Liver (tissue), 8 donors: ENCODE measurements at regions not wholly inside any gene's neighbourhood (a gene's known extent, or its start where the extent isn't known, plus 50 kb on each side); places are given as distances from the start of the nearest gene placed in this dataset.
A peak's percentile ranks its signal among the peaks of the same experiment; 100 is the strongest.

ENCODE experiments used
- DNase-seq: peaks from one replicate; pipeline ENCODE4 v3.0.0-alpha.2; 2017; ENCODE audit warnings: low spot score
- H3K27ac ChIP-seq, 2 donors: one replicate each; pipeline ENCODE4 v1.7.0; 2013; ENCODE audit warnings: inconsistent platforms in 2 of 2, low read length in 2 of 2, control low read depth in 1 of 2, low read depth in 1 of 2, mild to moderate bottlenecking in 1 of 2
- H3K27me3 ChIP-seq, 4 donors: one replicate each; pipeline versions ENCODE4 v1.6.1 to v1.7.0; 2013; ENCODE audit warnings: low read length in 3 of 4, inconsistent platforms in 1 of 4, mild to moderate bottlenecking in 1 of 4, moderate library complexity in 1 of 4; ENCODE audit not compliant: control insufficient read depth in 4 of 4, insufficient read depth in 4 of 4
- H3K36me3 ChIP-seq, 4 donors: one replicate each; pipeline versions ENCODE4 v1.6.1 to v1.7.0; 2013; ENCODE audit warnings: low read length in 3 of 4, mild to moderate bottlenecking in 3 of 4, low read depth in 1 of 4, moderate library complexity in 1 of 4; ENCODE audit not compliant: control insufficient read depth in 4 of 4, insufficient read depth in 3 of 4
- H3K4me1 ChIP-seq, 4 donors: one replicate each; pipeline versions ENCODE4 v1.6.1 to v1.7.0; 2013; ENCODE audit warnings: low read length in 3 of 4, mild to moderate bottlenecking in 3 of 4, moderate library complexity in 1 of 4; ENCODE audit not compliant: control insufficient read depth in 4 of 4, insufficient read depth in 4 of 4
- H3K4me3 ChIP-seq, 3 donors: one replicate each; pipeline versions ENCODE4 v1.6.1 to v1.7.0; 2013; ENCODE audit warnings: low read length in 3 of 3, control low read depth in 1 of 3, low read depth in 1 of 3, mild to moderate bottlenecking in 1 of 3
- H3K9ac ChIP-seq, 2 donors: one replicate each; pipeline ENCODE4 v1.7.0; 2013; ENCODE audit warnings: low read length in 2 of 2, mild to moderate bottlenecking in 2 of 2, moderate library complexity in 2 of 2, control low read depth in 1 of 2, low read depth in 1 of 2
- H3K9me3 ChIP-seq, 4 donors: one replicate each; pipeline versions ENCODE4 v1.6.1 to v1.7.0; 2013; ENCODE audit warnings: low read length in 3 of 4; ENCODE audit not compliant: control insufficient read depth in 4 of 4
- ATF3 ChIP-seq: IDR thresholded peaks from 2 replicates; pipeline ENCODE4 v1.6.1; 2016; ENCODE audit warnings: antibody characterized with exemption
- GABPA ChIP-seq, 2 donors: IDR thresholded peaks in 1 of 2; conservative IDR thresholded peaks in 1 of 2; 2 replicates each; pipeline ENCODE4 v1.6.1; 2016; ENCODE audit warnings: antibody characterized with exemption in 2 of 2, mild to moderate bottlenecking in 1 of 2, moderate library complexity in 1 of 2
- HNF4G ChIP-seq: IDR thresholded peaks from 2 replicates; pipeline ENCODE4 v1.6.1; 2016; ENCODE audit warnings: antibody characterized with exemption
- MAX ChIP-seq: IDR thresholded peaks from 2 replicates; pipeline ENCODE4 v1.6.1; 2016; ENCODE audit warnings: antibody characterized with exemption
- NR2F2 ChIP-seq: IDR thresholded peaks from 2 replicates; pipeline ENCODE4 v1.6.1; 2016; ENCODE audit warnings: antibody characterized with exemption
- RAD21 ChIP-seq, 2 donors: IDR thresholded peaks; 2 replicates each; pipeline ENCODE4 v1.6.1; 2016; ENCODE audit warnings: antibody characterized with exemption in 2 of 2, mild to moderate bottlenecking in 2 of 2
- SP1 ChIP-seq: IDR thresholded peaks from 2 replicates; pipeline ENCODE4 v1.6.1; 2018; ENCODE audit warnings: antibody characterized with exemption, mild to moderate bottlenecking
- TAF1 ChIP-seq: conservative IDR thresholded peaks from 2 replicates; pipeline ENCODE4 v1.6.1; 2016; ENCODE audit warnings: antibody characterized with exemption, mild to moderate bottlenecking
- YY1 ChIP-seq: IDR thresholded peaks from 2 replicates; pipeline ENCODE4 v1.6.1; 2016; ENCODE audit warnings: antibody characterized with exemption, mild to moderate bottlenecking
- WGBS: extraction: QIAGEN DNeasy Blood & Tissue Kit; methylation state at CpG from one replicate; pipeline ENCODE4 v1.1.7; 2013; 5-methylcytosine and 5-hydroxymethylcytosine counted together
- TF ChIP-seq, protein P1 (sequence below): IDR thresholded peaks from 2 replicates; pipeline ENCODE4 v1.6.1; 2016; ENCODE audit warnings: antibody characterized with exemption, mild to moderate bottlenecking
- TF ChIP-seq, protein P2 (sequence below): IDR thresholded peaks from 2 replicates; pipeline ENCODE4 v1.6.1; 2016; ENCODE audit warnings: antibody characterized with exemption
- TF ChIP-seq, protein P3 (sequence below): fragments of 150-350 bp; IDR thresholded peaks from 2 replicates; pipeline ENCODE4 v1.5.1; 2017; ENCODE audit warnings: improper control_type of control experiment, low read depth, low read length; ENCODE audit not compliant: missing input control
- donor health status: healthy.
- donor health status: healthy.
- donor health status: healthy.
- donor health status: healthy.
- donor health status: healthy.

DNA sequence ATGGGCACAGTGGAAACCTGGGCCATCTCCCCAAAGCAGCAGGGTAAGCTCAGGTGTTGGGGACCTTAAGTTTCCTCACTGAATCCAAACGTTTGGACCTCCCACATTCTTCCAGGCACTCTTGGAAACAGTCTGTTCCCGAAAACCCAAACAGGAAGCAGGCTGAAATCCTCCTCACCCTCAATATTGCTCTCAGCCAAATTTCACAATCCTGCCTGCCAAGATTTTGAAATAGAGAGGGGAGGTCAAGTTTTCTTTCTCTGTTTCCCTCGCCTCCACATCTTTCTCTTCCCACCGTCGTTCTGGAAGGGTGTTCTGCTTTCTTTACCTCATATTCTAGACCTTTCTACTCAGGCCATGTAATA, 392.0 kb upstream of the SASH1 start:
- 61% methylated on average over 5 of the region's 5 CpGs for WGBS
- H3K4me1 ChIP-seq = no peaks in the 10 kb centered on the region
- TF ChIP-seq HNF4G (no peak), NR2F2 (peak; percentile 68), SP1 (peak; percentile 16), RAD21 (IDR thresholded peaks at IDR 0.05) (peak in 1 of 2 donors; percentile 9)
- no peak for DNase-seq
- H3K27me3 ChIP-seq = no peaks in the 10 kb centered on the region
- peak overlapping the region in 1 of 2 donors; percentile 30 for H3K27ac ChIP-seq
- H3K4me3 ChIP-seq = no peak overlapping the region
- H3K9me3 ChIP-seq = no peaks in the 10 kb centered on the region
- no peak overlapping the region for H3K9ac ChIP-seq
- H3K36me3 ChIP-seq = no peaks in the 10 kb centered on the region

DNA sequence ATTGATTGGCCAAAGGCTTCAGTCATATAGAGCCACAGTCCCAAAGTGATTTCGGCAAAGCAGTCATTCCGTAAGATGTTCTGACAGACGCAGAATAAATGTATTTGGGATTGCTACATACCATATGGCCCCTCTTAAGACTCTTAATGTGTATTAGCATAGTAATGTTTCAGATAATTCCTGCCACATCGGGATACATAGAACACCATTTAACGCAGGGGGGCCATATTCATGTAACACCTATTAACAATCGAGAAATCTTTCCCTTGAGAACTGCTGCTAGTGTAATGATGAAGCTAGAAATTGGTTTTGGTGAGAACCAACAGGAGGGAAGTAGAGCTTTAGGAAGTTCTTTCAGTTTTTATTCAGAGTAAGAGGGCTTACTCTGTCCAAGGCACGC, 390.9 kb upstream of the SASH1 start:
- H3K4me1 ChIP-seq = no peaks in the 10 kb centered on the region
- no peaks in the 10 kb centered on the region for H3K9me3 ChIP-seq
- H3K4me3 ChIP-seq = no peak overlapping the region
- H3K9ac ChIP-seq = no peak overlapping the region
- H3K27ac ChIP-seq = no peak overlapping the region
- no peaks in the 10 kb centered on the region for H3K36me3 ChIP-seq
- TF ChIP-seq, protein P1, sequence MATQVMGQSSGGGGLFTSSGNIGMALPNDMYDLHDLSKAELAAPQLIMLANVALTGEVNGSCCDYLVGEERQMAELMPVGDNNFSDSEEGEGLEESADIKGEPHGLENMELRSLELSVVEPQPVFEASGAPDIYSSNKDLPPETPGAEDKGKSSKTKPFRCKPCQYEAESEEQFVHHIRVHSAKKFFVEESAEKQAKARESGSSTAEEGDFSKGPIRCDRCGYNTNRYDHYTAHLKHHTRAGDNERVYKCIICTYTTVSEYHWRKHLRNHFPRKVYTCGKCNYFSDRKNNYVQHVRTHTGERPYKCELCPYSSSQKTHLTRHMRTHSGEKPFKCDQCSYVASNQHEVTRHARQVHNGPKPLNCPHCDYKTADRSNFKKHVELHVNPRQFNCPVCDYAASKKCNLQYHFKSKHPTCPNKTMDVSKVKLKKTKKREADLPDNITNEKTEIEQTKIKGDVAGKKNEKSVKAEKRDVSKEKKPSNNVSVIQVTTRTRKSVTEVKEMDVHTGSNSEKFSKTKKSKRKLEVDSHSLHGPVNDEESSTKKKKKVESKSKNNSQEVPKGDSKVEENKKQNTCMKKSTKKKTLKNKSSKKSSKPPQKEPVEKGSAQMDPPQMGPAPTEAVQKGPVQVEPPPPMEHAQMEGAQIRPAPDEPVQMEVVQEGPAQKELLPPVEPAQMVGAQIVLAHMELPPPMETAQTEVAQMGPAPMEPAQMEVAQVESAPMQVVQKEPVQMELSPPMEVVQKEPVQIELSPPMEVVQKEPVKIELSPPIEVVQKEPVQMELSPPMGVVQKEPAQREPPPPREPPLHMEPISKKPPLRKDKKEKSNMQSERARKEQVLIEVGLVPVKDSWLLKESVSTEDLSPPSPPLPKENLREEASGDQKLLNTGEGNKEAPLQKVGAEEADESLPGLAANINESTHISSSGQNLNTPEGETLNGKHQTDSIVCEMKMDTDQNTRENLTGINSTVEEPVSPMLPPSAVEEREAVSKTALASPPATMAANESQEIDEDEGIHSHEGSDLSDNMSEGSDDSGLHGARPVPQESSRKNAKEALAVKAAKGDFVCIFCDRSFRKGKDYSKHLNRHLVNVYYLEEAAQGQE = no peak
- TF ChIP-seq MAX (no peak), YY1 (no peak), TAF1 (no peak)
- no peak for DNase-seq
- 94% methylated on average over 7 of the region's 7 CpGs for WGBS
- no peaks in the 10 kb centered on the region for H3K27me3 ChIP-seq

DNA sequence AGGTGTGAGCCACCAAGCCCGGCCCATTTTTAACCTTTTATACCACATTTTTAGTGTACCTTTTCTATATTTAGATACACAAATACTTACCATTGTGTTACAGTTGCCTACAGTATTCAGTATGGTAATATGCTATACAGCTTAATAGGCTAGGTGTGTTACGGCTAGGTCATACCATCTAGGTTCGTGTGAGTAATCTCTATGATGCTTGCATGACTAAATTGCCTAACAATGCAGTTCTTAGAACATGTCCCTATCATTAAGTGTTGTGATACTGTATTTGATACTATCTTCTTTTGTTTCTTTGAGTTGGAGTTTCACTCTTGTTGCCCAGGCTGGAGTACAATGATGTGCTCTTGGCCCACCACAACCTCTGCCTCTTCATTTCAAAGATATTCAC, 387.7 kb upstream of the SASH1 start:
- Histone ChIP-seq H3K4me1 (no peaks in the 10 kb centered on the region), H3K36me3 (no peaks in the 10 kb centered on the region), H3K27ac (no peak overlapping the region), H3K9me3 (no peaks in the 10 kb centered on the region), H3K27me3 (no peaks in the 10 kb centered on the region), H3K4me3 (no peak overlapping the region), H3K9ac (no peak overlapping the region)
- no peak for DNase-seq
- WGBS = 84% methylated on average over 3 of the region's 3 CpGs
- no peak for TF ChIP-seq MAX
- TF ChIP-seq GABPA (IDR thresholded peaks at IDR 0.05 in 1 of 2, conservative IDR thresholded peaks at IDR 0.05 in 1 of 2) = no peak
- TF ChIP-seq ATF3 = no peak
- no peak for TF ChIP-seq RAD21 (IDR thresholded peaks at IDR 0.05)
- no peak for TF ChIP-seq NR2F2
- TF ChIP-seq, protein P2, sequence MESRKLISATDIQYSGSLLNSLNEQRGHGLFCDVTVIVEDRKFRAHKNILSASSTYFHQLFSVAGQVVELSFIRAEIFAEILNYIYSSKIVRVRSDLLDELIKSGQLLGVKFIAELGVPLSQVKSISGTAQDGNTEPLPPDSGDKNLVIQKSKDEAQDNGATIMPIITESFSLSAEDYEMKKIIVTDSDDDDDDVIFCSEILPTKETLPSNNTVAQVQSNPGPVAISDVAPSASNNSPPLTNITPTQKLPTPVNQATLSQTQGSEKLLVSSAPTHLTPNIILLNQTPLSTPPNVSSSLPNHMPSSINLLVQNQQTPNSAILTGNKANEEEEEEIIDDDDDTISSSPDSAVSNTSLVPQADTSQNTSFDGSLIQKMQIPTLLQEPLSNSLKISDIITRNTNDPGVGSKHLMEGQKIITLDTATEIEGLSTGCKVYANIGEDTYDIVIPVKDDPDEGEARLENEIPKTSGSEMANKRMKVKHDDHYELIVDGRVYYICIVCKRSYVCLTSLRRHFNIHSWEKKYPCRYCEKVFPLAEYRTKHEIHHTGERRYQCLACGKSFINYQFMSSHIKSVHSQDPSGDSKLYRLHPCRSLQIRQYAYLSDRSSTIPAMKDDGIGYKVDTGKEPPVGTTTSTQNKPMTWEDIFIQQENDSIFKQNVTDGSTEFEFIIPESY = no peak
- TF ChIP-seq, protein P3, sequence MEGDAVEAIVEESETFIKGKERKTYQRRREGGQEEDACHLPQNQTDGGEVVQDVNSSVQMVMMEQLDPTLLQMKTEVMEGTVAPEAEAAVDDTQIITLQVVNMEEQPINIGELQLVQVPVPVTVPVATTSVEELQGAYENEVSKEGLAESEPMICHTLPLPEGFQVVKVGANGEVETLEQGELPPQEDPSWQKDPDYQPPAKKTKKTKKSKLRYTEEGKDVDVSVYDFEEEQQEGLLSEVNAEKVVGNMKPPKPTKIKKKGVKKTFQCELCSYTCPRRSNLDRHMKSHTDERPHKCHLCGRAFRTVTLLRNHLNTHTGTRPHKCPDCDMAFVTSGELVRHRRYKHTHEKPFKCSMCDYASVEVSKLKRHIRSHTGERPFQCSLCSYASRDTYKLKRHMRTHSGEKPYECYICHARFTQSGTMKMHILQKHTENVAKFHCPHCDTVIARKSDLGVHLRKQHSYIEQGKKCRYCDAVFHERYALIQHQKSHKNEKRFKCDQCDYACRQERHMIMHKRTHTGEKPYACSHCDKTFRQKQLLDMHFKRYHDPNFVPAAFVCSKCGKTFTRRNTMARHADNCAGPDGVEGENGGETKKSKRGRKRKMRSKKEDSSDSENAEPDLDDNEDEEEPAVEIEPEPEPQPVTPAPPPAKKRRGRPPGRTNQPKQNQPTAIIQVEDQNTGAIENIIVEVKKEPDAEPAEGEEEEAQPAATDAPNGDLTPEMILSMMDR = no peak
- TF ChIP-seq HNF4G = no peak
